22Rv1 (cell line): ENCODE measurements at regions not wholly inside any gene's neighbourhood (a gene's known extent, or its start where the extent isn't known, plus 50 kb on each side); places are given as distances from the start of the nearest gene placed in this dataset.

ENCODE experiments used
- CTCF ChIP-seq: fragments of 450-650 bp; IDR thresholded peaks from 2 replicates; pipeline ENCODE4 v1.5.1; 2017; ENCODE audit warnings: mild to moderate bottlenecking
- ZFX ChIP-seq: fragments of 450-650 bp; IDR thresholded peaks from 2 replicates; pipeline ENCODE4 v1.6.1; 2017; ENCODE audit warnings: antibody characterized with exemption, borderline replicate concordance

GRCh38 chr13:40477623-40478608 lies 188.5 kb downstream of the FOXO1 start:
- TF ChIP-seq CTCF (no peak), ZFX (no peak)
